Neural progenitor cell (in vitro differentiated cells): ENCODE measurements at regions not wholly inside any gene's neighbourhood (a gene's known extent, or its start where the extent isn't known, plus 50 kb on each side); places are given as distances from the start of the nearest gene placed in this dataset.

Experiments used
- DNase-seq: peaks from one replicate; pipeline ENCODE4 v3.0.0-alpha.2; 2016; ENCODE audit warnings: low spot score
- H2AFZ ChIP-seq: fragments of 200-600 bp; sonication (generic); replicated peaks from 2 replicates; pipeline ENCODE4 v1.6.1; 2016; ENCODE audit warnings: antibody characterized with exemption
- H3F3A ChIP-seq: fragments of 200-600 bp; sonication (generic); 2 replicates; pipeline ENCODE4 v1.6.1; 2016; ENCODE audit warnings: antibody characterized with exemption, low read depth
- H3K27ac ChIP-seq: fragments of 200-600 bp; sonication (generic); 2 replicates; pipeline ENCODE4 v1.5.1; 2016; ENCODE audit warnings: mild to moderate bottlenecking
- H3K27me3 ChIP-seq: fragments of 200-600 bp; sonication (generic); 2 replicates; pipeline ENCODE4 v1.6.1; 2016; ENCODE audit warnings: mild to moderate bottlenecking, moderate library complexity
- H3K36me3 ChIP-seq: fragments of 200-600 bp; sonication (generic); 2 replicates; pipeline ENCODE4 v1.5.1; 2016
- H3K4me1 ChIP-seq: fragments of 200-600 bp; sonication (generic); 2 replicates; pipeline ENCODE4 v1.6.1; 2016; ENCODE audit warnings: mixed run types
- H3K4me2 ChIP-seq: fragments of 200-600 bp; sonication (generic); 2 replicates; pipeline ENCODE4 v1.6.1; 2016
- H3K4me3 ChIP-seq: fragments of 200-600 bp; sonication (generic); 2 replicates; pipeline ENCODE4 v1.5.1; 2016
- H3K79me2 ChIP-seq: fragments of 200-600 bp; sonication (generic); 2 replicates; pipeline ENCODE4 v1.6.1; 2016; ENCODE audit warnings: low read depth
- H3K9ac ChIP-seq: fragments of 200-600 bp; sonication (generic); 2 replicates; pipeline ENCODE4 v1.6.1; 2016
- H3K9me3 ChIP-seq: fragments of 200-600 bp; sonication (generic); 2 replicates; pipeline ENCODE4 v1.5.1; 2016; ENCODE audit warnings: low read depth
- H4K20me1 ChIP-seq: fragments of 200-600 bp; sonication (generic); 2 replicates; pipeline ENCODE4 v1.6.1; 2016; ENCODE audit warnings: low read depth
- H3K27ac Mint-ChIP-seq: 3 replicates; pipeline ENCODE4 v1.8.0; 2021; ENCODE audit warnings: mixed read lengths
- H3K27me3 Mint-ChIP-seq: 2 replicates; pipeline ENCODE4 v1.8.0; 2022; ENCODE audit warnings: low read depth, mild to moderate bottlenecking, inconsistent platforms, moderate library complexity, mixed read lengths; ENCODE audit not compliant: insufficient read depth
- H3K36me3 Mint-ChIP-seq: 3 replicates; pipeline ENCODE4 v1.8.0; 2021; ENCODE audit warnings: mixed read lengths
- H3K4me1 Mint-ChIP-seq: 3 replicates; pipeline ENCODE4 v1.8.0; 2021; ENCODE audit warnings: mixed read lengths
- H3K4me3 Mint-ChIP-seq: 3 replicates; pipeline ENCODE4 v1.8.0; 2021; ENCODE audit warnings: mild to moderate bottlenecking, moderate library complexity, mixed read lengths
- H3K9me3 Mint-ChIP-seq: 3 replicates; pipeline ENCODE4 v1.8.0; 2020; ENCODE audit warnings: mixed read lengths
- EZH2 ChIP-seq: fragments of 200-600 bp; sonication (generic); IDR thresholded peaks from 2 replicates; pipeline ENCODE4 v1.6.1; 2017; ENCODE audit warnings: antibody characterized with exemption, mild to moderate bottlenecking, moderate library complexity
- EZH2phosphoT487 ChIP-seq: fragments of 200-600 bp; sonication (generic); IDR thresholded peaks from 2 replicates; pipeline ENCODE4 v1.6.1; 2017; ENCODE audit warnings: antibody characterized with exemption
- TF ChIP-seq, protein P1 (sequence below): fragments of 200-600 bp; sonication (generic); IDR thresholded peaks from 2 replicates; pipeline ENCODE4 v1.5.1; 2017; ENCODE audit warnings: antibody characterized with exemption, mild to moderate bottlenecking

DNA sequence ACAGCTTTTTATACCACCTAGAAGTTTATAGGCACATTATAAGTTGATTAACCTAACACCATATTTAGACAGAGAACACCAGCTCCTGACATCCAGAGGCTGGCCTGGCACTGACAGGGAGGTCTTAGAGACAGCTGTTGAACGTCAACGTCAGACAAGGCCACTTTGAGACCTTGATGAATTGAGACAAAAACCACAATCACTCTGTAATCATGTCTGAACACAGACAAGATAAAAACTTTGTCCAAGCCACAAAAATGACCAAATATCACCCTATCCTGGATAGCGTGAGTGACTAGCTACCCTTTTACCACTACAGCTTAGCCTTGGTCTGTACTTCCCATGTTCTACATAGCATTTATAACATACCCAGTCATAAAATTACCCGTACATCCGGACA lies 403.6 kb upstream of the CHRM3 start:
- TF ChIP-seq, protein P1, sequence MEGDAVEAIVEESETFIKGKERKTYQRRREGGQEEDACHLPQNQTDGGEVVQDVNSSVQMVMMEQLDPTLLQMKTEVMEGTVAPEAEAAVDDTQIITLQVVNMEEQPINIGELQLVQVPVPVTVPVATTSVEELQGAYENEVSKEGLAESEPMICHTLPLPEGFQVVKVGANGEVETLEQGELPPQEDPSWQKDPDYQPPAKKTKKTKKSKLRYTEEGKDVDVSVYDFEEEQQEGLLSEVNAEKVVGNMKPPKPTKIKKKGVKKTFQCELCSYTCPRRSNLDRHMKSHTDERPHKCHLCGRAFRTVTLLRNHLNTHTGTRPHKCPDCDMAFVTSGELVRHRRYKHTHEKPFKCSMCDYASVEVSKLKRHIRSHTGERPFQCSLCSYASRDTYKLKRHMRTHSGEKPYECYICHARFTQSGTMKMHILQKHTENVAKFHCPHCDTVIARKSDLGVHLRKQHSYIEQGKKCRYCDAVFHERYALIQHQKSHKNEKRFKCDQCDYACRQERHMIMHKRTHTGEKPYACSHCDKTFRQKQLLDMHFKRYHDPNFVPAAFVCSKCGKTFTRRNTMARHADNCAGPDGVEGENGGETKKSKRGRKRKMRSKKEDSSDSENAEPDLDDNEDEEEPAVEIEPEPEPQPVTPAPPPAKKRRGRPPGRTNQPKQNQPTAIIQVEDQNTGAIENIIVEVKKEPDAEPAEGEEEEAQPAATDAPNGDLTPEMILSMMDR, result no peak
- no peak for TF ChIP-seq EZH2
- H2AFZ ChIP-seq, result no peak overlapping the region

DNA sequence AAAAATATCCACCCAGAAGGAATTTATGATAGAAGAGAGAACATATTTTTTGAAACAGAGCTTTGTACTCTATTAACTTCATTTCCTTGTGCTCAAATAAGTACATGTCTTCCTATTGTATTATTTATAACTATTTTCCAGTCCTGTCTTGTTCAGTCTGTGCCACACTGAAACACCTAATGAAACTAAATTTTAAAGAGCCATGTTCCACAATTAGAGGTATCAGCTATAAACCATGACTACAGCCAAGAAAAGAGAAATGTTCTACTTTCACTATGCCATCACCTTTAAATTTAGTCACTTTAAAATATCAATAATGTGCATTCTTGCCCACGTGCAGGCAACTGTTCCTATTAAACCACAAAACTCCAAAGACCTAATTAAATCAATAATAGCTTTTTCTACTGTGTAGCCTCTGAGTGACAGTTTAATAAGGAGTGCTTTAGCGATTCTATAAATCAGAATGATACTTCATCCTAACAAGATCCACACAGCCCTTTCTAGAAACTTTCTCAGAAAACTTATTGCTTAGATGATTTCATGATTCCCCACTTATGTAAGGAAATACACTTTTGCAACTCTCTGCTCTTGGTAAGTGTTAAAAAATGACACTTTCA lies 404.9 kb upstream of the CHRM3 start:
- no peaks in the 10 kb centered on the region for H3F3A ChIP-seq
- Mint-ChIP-seq H3K27me3 (no peaks in the 10 kb centered on the region), H3K27ac (no peak overlapping the region), H3K9me3 (no peaks in the 10 kb centered on the region), H3K36me3 (no peaks in the 10 kb centered on the region), H3K4me1 (no peaks in the 10 kb centered on the region), H3K4me3 (no peak overlapping the region)
- H2AFZ ChIP-seq, result no peak overlapping the region
- no peak overlapping the region for H3K9ac ChIP-seq
- H3K4me3 ChIP-seq, result no peak overlapping the region
- H3K4me1 ChIP-seq, result no peaks in the 10 kb centered on the region
- H4K20me1 ChIP-seq, result no peaks in the 10 kb centered on the region
- DNase-seq, result no peak
- no peaks in the 10 kb centered on the region for H3K27me3 ChIP-seq
- H3K79me2 ChIP-seq, result no peaks in the 10 kb centered on the region
- H3K36me3 ChIP-seq, result no peaks in the 10 kb centered on the region
- no peak for TF ChIP-seq EZH2
- TF ChIP-seq, protein P1, result no peak
- TF ChIP-seq EZH2phosphoT487, result no peak
- H3K27ac ChIP-seq, result no peak overlapping the region
- no peaks in the 10 kb centered on the region for H3K9me3 ChIP-seq
- no peak overlapping the region for H3K4me2 ChIP-seq

More for the DNA sequence above, 403.6 kb upstream of the CHRM3 start:
- DNase-seq, result no peak
- no peak overlapping the region for H3K4me3 ChIP-seq
- no peak overlapping the region for H3K27ac ChIP-seq
- no peaks in the 10 kb centered on the region for H3K27me3 ChIP-seq
- H4K20me1 ChIP-seq, result no peaks in the 10 kb centered on the region
- Mint-ChIP-seq H3K36me3 (no peaks in the 10 kb centered on the region), H3K4me3 (no peak overlapping the region), H3K9me3 (no peaks in the 10 kb centered on the region), H3K4me1 (no peaks in the 10 kb centered on the region), H3K27me3 (no peaks in the 10 kb centered on the region), H3K27ac (no peak overlapping the region)
- no peaks in the 10 kb centered on the region for H3K36me3 ChIP-seq
- H3K9me3 ChIP-seq, result no peaks in the 10 kb centered on the region
- no peaks in the 10 kb centered on the region for H3K79me2 ChIP-seq
- no peaks in the 10 kb centered on the region for H3F3A ChIP-seq
- H3K9ac ChIP-seq, result no peak overlapping the region
- no peaks in the 10 kb centered on the region for H3K4me1 ChIP-seq
- no peak overlapping the region for H3K4me2 ChIP-seq

DNA sequence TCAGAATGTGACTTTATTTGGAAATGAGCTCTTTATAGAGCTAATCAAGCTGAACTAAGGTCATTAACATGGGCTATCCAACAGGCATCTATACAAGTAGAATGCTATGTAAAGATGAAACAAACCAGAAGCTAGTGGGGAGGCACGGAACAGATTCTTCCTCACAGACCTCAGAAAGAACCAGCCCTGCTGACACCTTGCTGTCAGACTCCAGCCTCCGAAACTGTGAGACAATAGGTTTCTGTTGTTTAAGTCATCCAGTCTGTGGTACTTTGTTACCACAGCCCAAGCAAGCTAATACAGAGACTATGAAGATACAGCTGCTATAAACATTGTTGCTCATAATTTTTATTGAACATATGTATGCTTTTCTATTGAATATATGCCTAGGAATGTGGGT lies 406.3 kb upstream of the CHRM3 start:
- no peaks in the 10 kb centered on the region for H3K36me3 Mint-ChIP-seq

More for the DNA sequence above, 406.3 kb upstream of the CHRM3 start:
- H3K27me3 Mint-ChIP-seq, result no peaks in the 10 kb centered on the region
- H3K9ac ChIP-seq, result no peak overlapping the region
- H3K27me3 ChIP-seq, result no peaks in the 10 kb centered on the region
- no peaks in the 10 kb centered on the region for H3K9me3 Mint-ChIP-seq
- TF ChIP-seq, protein P1, result no peak
- no peak for TF ChIP-seq EZH2
- no peak for TF ChIP-seq EZH2phosphoT487
- H3K4me1 Mint-ChIP-seq, result no peaks in the 10 kb centered on the region
- no peak overlapping the region for H3K4me3 ChIP-seq
- H4K20me1 ChIP-seq, result no peaks in the 10 kb centered on the region
- H3K79me2 ChIP-seq, result no peaks in the 10 kb centered on the region
- no peaks in the 10 kb centered on the region for H3K4me1 ChIP-seq
- H2AFZ ChIP-seq, result no peak overlapping the region
- H3K9me3 ChIP-seq, result no peaks in the 10 kb centered on the region
- DNase-seq, result no peak
- no peak overlapping the region for H3K4me2 ChIP-seq
- H3K4me3 Mint-ChIP-seq, result no peak overlapping the region
- H3K36me3 ChIP-seq, result no peaks in the 10 kb centered on the region
- H3K27ac Mint-ChIP-seq, result no peak overlapping the region
- H3F3A ChIP-seq, result no peaks in the 10 kb centered on the region
- H3K27ac ChIP-seq, result no peak overlapping the region
